ENCODE measurements at regions not wholly inside any gene's neighbourhood (a gene's known extent, or its start where the extent isn't known, plus 50 kb on each side); places are given as distances from the start of the nearest gene placed in this dataset.

DNA sequence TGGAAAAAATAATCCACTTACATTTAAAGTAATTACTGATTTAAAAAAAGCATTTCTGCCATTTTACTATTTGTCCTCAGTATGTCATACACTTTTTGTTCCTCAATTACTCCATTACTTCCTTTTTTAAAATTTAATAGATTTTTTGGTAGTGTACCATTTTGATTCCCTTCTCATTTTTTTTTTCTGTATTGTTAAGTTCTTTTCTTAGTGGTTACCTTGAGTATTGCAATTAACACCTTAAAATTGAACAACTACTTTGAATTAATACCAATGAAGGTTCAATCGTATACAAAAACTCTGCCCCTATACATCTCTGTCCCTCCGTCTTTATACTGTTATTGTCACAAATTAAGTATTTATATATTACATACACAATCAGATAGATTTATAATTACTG lies 240.6 kb upstream of the LMCD1 start:
- no peak for DNase-seq

DNA sequence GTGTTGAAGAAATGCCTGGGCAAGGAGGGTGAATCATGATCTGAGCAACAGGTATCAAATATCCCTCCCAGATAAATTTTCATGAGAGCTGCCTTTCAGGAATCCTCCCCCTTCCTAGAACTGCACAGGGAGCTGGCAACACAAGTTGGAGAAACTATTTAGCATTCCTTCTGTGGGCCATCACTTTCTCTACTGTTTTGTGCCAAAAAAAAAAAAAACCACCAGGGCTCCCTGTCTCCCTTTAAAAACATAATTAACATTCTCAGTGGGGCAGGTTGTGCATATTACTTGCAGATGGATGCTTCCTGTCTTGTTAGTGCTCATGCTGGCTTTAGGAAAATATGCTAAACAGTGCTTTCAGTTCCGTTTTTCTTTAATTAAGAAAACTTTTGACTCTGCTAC lies 234.9 kb upstream of the LMCD1 start:
- no peak for DNase-seq

DNA sequence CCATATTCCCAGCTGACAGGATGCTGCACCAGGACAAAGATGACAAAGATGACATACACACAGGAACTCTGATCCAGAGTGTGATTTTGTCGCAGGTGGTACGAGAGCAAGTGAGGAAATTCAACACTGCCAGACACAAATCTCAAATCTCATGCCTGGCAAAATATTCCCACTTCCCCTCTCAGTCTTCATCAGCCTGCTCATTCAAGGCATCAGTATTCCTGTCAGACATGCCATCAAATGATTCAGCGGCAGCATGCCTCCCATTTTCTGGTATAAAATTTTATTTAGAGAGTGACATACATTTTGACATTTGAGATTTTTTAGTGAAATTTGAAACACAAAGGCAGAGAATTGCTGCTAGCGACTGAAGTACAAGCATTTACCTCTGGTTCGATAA lies 228.1 kb upstream of the LMCD1 start:
- DNase-seq: no peak

DNA sequence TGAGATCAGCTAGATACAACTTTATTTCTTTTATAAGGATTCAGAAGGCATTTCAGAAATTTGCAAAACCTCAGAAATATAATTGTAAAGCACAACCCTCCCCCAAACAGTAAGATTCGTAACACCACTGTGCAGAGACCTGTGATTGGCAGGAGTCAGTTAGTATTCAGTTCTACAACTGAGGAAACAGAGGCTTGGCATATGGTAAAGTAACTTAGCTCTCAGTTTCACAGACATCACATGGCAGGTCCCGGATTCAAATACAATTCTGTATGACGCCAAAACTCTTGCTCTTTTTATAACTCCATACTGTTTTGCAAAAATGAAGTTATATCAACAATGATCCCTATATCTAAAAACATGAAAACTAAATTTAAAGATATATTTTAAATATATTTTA lies 225.6 kb upstream of the LMCD1 start:
- DNase-seq: no peak

DNA sequence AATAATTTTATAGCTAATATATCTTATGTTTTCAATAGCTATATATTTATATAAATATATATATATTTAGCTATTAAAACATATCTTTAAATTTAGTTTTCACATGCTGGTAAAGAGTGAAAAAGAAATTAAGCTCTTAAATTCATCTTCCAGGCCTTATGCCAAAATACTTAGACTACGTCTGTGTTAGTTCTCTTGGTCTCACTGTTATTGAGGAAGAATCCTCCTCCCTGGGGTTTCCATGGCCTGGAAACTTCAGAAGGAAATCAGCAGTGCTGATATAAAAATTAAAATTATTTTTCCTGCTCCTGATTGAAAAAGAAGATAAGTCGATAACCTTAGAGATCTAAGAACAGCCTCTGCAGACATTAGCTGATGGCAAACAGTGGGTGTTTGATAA lies 225.1 kb upstream of the LMCD1 start:
- DNase-seq: no peak

DNA sequence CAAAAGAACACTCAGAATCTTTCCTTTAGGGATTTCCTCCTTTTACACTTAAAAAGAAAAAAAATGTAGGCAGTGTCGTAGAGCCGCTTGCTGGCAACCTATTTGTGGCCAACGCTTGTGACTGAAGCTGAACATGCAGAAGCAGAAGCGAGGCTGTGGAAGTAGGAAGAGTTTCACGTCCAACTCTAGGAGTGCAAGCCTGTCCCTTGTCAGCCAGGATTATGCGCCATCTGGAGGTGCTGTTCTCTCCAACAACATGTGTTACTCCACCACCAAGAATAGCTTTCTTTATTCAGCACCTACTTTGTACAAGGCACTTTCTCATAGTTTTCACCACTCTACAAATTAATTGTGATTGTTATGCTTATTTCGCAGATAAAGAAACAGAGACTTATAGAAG lies 223.2 kb upstream of the LMCD1 start:
- DNase-seq: peak in 1 of 2 experiments; percentile 55

DNA sequence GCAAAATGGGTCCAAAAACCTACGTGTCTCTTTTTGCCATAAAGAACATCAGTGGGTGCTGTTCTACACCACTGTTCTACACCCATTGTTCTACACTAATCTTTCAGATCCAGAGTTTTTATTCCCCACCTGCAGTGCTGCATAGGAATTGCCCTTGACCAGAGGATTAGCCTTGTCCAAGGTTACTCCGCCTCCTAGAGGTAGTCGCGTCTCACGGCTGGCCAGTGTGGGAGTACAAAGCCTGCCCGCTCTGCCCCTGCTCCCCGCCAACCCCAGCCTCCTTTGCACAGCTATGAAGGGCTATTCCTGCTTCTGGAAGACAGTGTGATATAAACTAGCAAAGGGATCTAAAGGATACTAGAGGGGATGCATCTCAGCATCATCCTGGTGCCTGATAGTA lies 222.1 kb upstream of the LMCD1 start:
- no peak for DNase-seq

DNA sequence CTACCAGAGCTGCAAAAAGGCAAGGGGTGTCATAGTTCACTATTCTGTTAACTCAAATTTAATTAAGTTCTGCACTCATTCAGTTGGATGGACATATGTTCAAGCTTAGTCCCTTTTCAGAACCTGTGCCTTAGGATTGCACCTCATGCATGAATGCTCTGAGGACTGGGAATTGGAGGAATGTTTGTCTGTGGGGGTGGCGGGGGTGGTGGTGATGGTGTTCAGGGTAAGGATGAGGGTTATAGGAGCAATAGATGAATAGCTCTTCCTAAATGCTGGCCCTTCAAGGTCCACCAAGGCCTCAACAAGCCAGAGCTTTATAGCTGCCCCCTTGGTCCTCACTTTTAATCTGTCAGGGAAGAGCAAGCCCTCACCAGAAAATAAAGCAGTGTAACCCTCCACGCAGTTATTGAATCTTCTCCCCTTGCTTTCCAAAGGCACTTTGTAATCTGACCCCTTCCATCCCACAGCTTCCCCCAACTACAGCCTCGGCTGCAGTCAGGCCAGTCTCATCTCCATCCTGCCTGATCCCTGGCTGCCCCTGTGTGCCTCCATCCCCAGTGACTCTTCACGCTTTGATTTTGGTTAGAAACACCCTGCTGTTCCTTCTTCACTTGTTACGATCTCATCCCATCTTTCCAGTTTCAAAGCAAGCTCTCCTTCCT lies 221.6 kb upstream of the LMCD1 start:
- peak in 1 of 2 experiments; percentile 12 for DNase-seq

DNA sequence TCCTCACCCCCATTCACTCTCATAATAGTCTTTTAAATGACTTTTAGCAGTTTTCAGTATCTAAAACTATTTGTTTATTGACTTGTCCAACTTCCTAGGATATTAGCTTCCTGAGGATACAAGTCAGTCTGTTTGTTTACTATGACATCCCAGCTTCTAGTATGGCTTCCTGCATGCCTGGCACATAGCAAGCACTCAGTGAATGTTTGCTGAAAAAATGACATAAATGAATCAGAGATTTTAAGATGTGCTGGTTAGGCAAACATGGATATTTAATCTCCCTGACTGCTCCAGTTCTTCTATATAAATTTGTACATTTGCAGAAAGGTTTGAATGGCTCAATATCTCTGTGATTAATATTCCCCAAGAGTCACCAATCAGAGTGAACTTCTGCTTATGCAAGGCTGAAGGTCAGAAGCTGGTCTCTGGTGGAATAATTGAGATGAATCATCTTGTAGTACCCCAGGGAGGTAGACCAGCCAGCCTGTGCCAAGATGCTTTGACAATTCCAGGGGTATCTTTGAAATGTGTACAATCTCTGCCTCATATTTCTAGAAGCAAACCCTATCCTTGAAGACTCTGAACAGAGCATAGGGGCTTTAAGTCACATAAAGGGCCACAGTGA lies 219.0 kb upstream of the LMCD1 start:
- no peak for DNase-seq

DNA sequence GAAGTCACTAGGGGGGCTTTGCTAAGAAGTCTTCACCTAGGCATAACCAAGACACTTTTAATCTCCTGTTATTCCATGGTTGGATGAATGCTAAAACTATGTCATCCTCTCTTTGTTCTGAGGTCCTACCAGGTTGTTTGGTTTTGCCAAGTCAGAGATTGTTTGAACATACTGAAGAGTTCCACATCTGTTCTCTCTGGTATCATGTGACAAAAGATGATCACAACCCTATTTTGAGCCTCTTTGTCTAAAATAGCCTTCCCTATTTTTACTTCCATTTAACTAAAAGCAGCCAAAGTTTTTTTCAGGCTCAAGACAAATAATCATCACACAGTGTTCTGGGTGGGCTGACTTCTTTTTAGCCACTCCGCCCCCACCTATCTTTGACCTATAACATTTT lies 218.4 kb upstream of the LMCD1 start:
- DNase-seq: peak in 1 of 2 experiments; percentile 12

DNA sequence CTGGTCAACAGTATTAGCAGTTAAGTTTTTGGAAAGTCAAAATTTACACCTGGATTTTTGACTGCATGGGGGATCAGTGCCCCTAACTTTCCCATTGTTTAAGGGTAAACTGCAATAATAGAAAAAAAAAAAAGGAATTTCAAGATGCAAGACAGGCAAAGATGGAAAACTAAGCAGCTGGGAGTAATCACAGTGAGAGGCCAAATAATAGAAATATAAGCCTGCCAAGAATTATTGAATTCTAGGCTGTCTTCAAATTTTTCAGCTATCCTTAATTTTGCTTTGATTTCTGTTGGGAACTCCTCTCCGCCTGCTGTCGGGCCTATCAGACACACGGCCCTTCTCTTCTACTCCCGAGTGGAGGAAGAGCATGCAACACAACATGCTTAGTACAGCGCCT lies 215.5 kb upstream of the LMCD1 start:
- DNase-seq: no peak

DNA sequence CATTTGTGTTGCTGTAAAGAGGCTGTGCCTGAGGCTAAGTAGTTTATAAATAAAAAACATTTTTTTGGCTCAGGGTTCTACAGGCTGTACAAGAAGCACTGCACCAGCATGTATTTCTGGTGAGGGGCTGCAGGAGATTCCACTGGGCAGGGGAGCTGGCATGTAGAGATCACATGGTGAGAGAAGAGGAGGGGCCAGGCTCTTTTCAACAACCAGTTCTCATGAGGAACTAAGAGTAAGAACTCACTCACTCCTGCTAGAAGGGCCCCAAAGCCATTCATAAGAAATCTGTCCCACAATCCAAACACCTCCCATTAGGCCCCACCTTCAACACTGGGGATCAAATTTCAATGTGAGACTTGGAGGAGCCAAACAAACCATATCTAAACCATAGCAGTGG lies 214.9 kb upstream of the LMCD1 start:
- DNase-seq: no peak

DNA sequence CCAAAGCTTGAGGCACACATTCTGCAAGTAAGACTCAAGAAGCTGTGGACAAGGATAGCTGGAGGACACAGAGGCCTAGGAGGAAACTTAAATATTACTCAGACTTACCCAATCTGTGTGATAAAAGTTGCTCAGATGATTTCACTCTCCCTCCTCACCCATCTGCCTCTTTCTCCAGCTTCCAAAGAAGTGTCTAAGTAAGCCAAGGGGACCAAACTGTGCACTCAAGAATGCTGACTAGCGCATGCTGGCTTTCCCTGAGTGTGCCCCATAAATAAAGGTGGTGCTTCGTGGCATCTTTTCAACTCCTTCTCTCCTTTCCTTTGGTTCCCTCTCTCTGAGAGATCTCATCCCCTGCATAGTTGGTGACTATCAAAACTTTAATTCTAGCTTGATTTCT lies 211.0 kb upstream of the LMCD1 start:
- DNase-seq: no peak

DNA sequence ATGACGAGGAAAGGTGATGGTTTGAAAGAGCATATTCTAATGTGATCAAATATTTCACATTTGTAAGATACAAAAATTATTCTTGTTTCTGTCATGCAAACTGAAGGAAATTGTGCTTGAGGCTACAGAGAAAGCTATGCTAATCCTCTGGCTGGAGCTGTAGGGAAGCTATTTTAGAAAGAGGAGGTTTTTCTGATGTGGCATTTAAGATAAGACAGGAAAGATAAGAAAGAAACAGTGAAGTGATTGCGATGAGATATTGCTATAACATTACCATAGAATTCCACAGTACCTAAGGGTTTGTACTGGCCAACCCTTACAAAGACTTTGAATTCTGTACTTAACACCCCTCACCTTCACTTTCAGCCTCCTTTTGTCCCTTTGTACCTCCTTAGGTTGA lies 205.2 kb upstream of the LMCD1 start:
- no peak for DNase-seq

DNA sequence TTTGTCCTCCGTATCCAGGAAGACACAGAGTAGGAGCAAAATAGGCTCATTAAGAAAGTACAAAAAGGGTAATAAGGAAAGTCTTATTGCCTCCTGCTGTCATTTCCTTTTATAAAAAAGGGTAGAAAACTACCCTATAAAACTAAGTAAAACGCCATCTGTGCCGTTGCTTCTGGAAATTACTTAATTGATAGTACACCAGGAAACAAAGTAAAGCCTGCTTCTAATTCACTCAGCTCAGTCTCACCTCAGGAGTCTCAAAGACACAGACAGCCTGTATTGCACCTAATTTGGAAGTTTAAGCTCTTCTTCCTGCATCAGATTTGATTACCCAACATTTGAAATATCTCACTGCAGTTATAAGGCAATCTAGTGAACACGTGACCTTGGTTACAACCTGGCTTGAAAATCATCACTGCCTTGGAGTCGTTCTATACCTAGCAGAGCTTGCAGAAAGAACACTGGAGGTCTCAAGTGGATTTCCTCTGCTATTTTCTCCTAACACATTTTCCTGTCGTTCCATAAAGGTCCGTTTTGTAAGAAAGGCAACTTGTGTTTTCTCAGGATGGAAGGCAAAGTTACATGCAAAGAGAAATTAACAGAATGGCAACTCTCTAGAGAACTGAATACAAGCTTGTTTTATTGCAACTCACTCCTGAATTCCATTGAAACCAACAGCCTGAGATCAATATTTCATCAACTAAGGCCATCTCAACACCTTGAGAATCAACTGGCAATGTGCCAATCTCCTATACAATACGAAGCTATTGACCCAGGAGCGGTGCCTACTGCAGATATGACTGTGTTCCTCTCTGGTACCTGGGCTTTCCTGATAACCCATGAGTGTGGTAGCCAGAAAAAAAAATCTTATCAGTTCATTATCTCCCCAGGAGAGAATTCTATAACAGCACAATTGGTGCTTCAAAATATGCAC lies 203.3 kb upstream of the LMCD1 start:
- DNase-seq: no peak

DNA sequence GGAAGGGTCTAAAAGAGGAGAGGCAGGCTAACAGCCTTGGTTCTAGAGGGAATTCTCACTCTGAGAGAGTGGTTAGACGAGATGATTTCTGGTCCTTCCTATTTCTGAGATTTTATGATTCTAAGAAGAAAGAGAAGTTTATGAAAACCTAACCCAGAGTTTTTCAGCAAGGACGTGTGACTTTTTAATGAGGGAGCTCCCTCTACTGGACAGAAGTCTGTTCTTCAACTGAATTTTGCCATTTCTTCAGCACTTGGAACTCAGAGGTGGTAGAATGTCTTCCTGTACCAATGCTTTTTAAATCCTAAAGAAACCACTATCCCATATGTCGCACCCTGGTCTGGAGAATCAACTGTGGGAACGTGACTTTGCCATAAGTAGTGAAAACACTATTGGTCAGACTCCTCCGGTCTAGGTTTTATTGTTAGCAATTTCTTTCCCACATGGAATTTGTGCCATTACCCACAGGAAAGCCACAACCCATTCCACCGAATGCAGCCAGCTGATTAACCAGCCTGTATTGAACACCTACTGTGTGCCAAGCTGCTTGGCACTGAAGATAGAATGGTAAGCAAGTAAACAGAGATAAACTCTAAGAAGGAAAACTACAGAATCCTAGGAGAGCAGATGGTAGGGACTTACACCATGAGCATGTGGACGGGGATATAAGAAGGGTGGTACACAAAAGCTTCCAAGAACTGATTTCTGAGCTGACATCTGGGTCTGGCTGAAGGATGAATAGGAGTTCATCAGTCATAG lies 199.5 kb upstream of the LMCD1 start:
- peak in 1 of 2 experiments; percentile 66 for DNase-seq

DNA sequence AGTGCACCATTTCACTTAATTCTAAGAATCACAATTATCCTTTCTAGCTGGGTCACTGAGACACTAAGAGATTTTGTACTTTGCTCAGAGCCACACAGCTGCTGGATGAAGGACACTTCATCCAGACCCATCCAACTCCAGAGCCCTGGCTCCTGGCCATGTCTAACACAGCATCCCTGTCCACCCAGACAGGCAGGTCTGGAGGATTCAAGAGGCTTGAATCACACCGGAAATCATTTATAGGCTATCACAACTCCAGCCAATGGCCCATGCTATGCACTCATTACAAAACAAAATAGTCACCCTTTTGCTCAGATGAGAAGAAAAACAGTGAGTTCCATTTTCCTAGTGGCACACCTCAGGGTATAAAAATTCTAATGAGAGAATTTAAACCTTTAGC lies 198.2 kb upstream of the LMCD1 start:
- DNase-seq: no peak

DNA sequence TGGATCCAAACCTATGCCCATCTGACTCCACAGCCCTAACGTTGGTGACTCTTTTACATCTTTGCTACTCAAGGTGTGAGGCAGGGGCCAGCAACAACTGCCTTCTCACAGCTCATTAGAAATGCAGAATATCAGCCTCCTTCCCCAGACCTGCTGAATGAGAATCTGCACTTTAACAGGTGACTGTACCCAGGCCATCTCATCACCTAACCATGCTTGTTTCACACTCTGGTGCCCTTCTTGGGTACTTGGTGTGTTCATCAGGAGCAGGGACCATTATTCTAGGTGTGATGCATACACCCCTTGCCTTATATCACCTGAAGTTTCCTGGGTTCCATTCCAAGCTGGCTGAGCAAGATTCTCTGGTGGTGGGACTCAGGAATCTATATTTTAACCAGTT lies 196.3 kb upstream of the LMCD1 start:
- no peak for DNase-seq

DNA sequence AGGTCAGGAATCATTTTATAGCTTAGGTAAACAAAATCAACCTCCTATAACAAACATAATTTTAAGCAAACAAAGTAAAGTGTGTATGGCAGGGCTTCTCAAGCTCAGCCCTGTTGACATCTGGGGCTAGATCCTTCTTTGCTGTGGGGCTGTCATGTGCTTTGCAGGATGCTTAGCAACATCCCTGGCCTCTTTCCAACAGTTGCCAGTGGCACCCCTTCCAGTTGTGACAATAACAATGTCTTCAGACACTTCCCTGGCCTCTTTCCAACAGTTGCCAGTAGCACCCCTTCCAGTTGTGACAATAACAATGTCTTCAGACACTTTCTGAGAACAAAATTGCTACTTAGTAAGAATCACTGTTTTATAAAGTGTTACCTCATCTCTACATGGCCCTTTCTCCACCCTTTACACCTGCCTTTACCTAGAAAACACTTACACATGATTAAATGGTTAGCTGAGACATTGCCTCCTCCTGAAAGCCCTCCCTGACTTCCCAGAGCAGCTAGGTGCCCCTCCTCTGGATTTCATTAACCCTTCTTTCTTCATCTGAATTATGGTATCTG lies 194.0 kb upstream of the LMCD1 start:
- DNase-seq: no peak

DNA sequence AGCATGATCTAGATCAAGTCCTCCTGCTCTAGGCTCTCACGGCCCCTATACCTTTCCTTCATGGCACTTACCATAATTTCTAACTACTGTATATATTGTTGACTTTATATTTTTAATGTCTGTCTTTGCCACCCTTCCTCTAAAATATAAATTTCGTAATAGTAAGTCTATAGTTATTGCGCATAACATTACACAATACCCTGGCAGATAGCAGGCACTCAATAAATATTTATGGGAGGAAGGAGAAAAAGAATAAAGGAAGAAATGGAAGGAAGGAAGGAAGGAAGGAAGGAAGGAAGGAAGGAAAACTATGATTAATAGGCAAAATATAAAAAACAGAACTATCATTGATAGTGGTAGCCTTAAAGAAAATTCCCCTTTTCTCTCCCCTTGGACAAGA lies 190.3 kb upstream of the LMCD1 start:
- no peak for DNase-seq

DNA sequence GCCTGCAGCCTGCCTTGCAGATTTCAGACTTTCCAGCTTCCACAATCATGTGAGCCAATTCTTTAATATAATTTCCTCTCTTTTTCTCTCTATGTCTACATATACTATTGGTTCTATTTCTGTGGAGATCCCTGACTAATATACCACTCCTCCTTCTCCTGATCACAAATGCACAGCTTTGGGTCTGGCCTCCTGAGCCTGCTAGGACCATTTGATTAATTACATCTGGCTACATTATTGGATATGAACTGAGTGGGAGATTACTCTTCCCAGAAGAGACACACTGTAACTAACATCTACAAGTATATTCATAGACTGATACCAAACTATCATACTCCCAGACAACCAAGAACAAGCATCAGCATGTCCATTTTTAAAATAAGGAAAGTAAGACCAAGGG lies 188.9 kb upstream of the LMCD1 start:
- DNase-seq: no peak

DNA sequence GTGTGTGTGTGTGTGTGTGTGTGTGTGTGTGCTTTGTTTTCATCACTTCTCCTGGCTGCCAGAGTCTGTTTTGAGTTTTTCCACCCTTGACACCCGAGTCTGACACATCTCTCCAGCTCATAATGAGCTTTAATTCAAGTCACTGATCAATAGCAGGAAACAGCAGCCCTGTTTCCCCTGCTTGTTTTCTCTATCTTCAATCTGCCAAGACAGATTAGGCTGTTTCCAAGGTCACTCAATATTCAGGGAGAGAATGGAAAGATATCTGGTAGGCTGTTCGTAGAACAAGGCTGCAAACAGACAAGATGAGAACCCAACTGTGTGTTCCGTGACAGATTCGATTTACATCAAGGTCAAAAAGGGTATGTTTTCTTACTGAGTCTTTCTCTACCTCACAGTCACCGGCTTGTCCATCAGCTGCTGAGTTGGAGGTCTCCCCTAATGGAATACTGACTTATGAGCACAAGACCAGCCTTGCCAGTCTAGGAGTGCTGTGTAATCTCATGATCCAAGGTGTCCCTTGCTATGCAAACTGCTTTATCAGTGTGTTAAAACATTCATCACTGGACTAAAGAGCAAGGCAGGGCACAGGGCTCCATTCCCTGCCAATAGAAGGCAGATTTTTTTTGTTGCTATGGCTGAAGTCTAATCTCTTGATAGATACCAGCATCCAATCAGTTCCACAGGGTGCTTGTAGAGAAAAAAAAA lies 187.9 kb upstream of the LMCD1 start:
- no peak for DNase-seq
